SK-N-SH (cell line): ENCODE measurements at regions not wholly inside any gene's neighbourhood (a gene's known extent, or its start where the extent isn't known, plus 50 kb on each side); places are given as distances from the start of the nearest gene placed in this dataset.

ENCODE experiments used
- CTCF ChIA-PET: fragments of 300-600, 350-600 bp; formaldehyde crosslinking; extraction: SDS; loops from one replicate; lab custom pipeline; 2021; lab: Yijun Ruan, JAX
- POLR2A ChIA-PET: fragments of 350-600 bp; sonication (Branson Sonifier 250); formaldehyde crosslinking; extraction: SDS; loops from one replicate; lab custom pipeline; 2020; ENCODE audit warnings: antibody characterized with exemption, inconsistent platforms; lab: Yijun Ruan, JAX
- DNase-seq: peaks from one replicate; pipeline ENCODE4 v3.0.0; 2012
- H2AFZ ChIP-seq: fragments of 200-600 bp; sonication (generic); 2 replicates; pipeline ENCODE4 v1.8.1; 2016; ENCODE audit warnings: antibody characterized with exemption, mild to moderate bottlenecking, low read depth
- H3F3A ChIP-seq: fragments of 200-600 bp; sonication (generic); replicated peaks from 2 replicates; pipeline ENCODE3; 2016; ENCODE audit warnings: antibody characterized with exemption, mild to moderate bottlenecking; ENCODE audit not compliant: insufficient read depth
- H3K27ac ChIP-seq, 2 experiments: fragments of 200-500 bp in 1 of 2; fragments of 200-600 bp in 1 of 2; sonication (Bioruptor generic) in 1 of 2; sonication (generic), shearing (Covaris generic) in 1 of 2; 2 replicates each; pipeline versions ENCODE4 v1.5.1 to v1.6.1; 2014 to 2016; ENCODE audit warnings: low read depth in 2 of 2, inconsistent platforms in 1 of 2, low read length in 1 of 2, mild to moderate bottlenecking in 1 of 2, mixed read lengths in 1 of 2
- H3K27me3 ChIP-seq: fragments of 200-600 bp; sonication (generic), shearing (Covaris generic); 2 replicates; pipeline ENCODE4 v1.6.1; 2016; ENCODE audit warnings: mixed run types; ENCODE audit not compliant: insufficient read depth
- H3K36me3 ChIP-seq, 2 experiments: fragments of 200-500 bp in 1 of 2; fragments of 200-600 bp in 1 of 2; sonication (Bioruptor generic) in 1 of 2; sonication (generic) in 1 of 2; replicated peaks in 1 of 2; 2 replicates each; pipeline versions ENCODE3 to v1.5.1; 2014 to 2016; ENCODE audit warnings: low read length in 1 of 2, mild to moderate bottlenecking in 1 of 2; ENCODE audit not compliant: insufficient read depth in 2 of 2, control insufficient read depth in 1 of 2
- H3K4me1 ChIP-seq, 2 experiments: fragments of 200-500 bp in 1 of 2; fragments of 200-600 bp in 1 of 2; sonication (Bioruptor generic) in 1 of 2; sonication (generic), shearing (Covaris generic) in 1 of 2; 2 replicates each; pipeline versions ENCODE4 v1.5.1 to v1.6.1; 2014 to 2016; ENCODE audit warnings: low read depth in 1 of 2, low read length in 1 of 2, mixed run types in 1 of 2; ENCODE audit not compliant: insufficient read depth in 2 of 2, control insufficient read depth in 1 of 2
- H3K4me2 ChIP-seq: fragments of 200-600 bp; sonication (generic), shearing (Covaris generic); 2 replicates; pipeline ENCODE4 v1.6.1; 2017; ENCODE audit warnings: mixed run types
- H3K4me3 ChIP-seq, 2 experiments: fragments of 200-500 bp in 1 of 2; fragments of 200-600 bp in 1 of 2; sonication (Bioruptor generic) in 1 of 2; sonication (generic), shearing (Covaris generic) in 1 of 2; 2 replicates each; pipeline versions ENCODE4 v1.5.1 to v1.8.1; 2014 to 2016; ENCODE audit warnings: low read depth in 2 of 2, inconsistent platforms in 1 of 2, low read length in 1 of 2, mild to moderate bottlenecking in 1 of 2, mixed read lengths in 1 of 2, moderate library complexity in 1 of 2
- H3K79me2 ChIP-seq: fragments of 200-600 bp; sonication (generic); 2 replicates; pipeline ENCODE4 v1.8.1; 2017; ENCODE audit warnings: mild to moderate bottlenecking; ENCODE audit not compliant: insufficient read depth
- H3K9ac ChIP-seq: fragments of 200-600 bp; sonication (generic); 2 replicates; pipeline ENCODE4 v1.6.1; 2017; ENCODE audit warnings: mixed run types
- H3K9me2 ChIP-seq: fragments of 200-600 bp; sonication (generic); 2 replicates; pipeline ENCODE4 v1.6.1; 2017; ENCODE audit warnings: mixed run types
- H3K9me3 ChIP-seq: fragments of 200-600 bp; sonication (generic); 2 replicates; pipeline ENCODE4 v1.6.1; 2017; ENCODE audit warnings: mixed run types, mild to moderate bottlenecking, moderate library complexity
- H4K20me1 ChIP-seq: fragments of 200-600 bp; sonication (generic); 2 replicates; pipeline ENCODE4 v1.6.1; 2017; ENCODE audit warnings: mild to moderate bottlenecking, mixed run types; ENCODE audit not compliant: insufficient read depth
- EP300 ChIP-seq, 2 experiments: IDR thresholded peaks; 2 replicates each; pipeline versions ENCODE4 v1.4.0 to v1.6.1; 2012; ENCODE audit warnings: borderline replicate concordance in 1 of 2, low read depth in 1 of 2, low read length in 1 of 2
- FOSL2 ChIP-seq: IDR thresholded peaks from 2 replicates; pipeline ENCODE4 v1.4.0; 2012; ENCODE audit warnings: low read depth, mild to moderate bottlenecking, moderate library complexity, borderline replicate concordance
- FOXJ3 ChIP-seq: sonication (generic); formaldehyde crosslinking; IDR thresholded peaks from 2 replicates; pipeline ENCODE4 v1.5.1; 2020; ENCODE audit warnings: mild to moderate bottlenecking, missing genetic modification reagents
- GABPA ChIP-seq: IDR thresholded peaks from 2 replicates; pipeline ENCODE4 v1.4.0; 2012; ENCODE audit warnings: low read depth, mild to moderate bottlenecking
- GATA2 ChIP-seq: sonication (generic); formaldehyde crosslinking; IDR thresholded peaks from 2 replicates; pipeline ENCODE4 v1.5.0; 2020; ENCODE audit warnings: mild to moderate bottlenecking, missing genetic modification reagents
- NFIC ChIP-seq: IDR thresholded peaks from 2 replicates; pipeline ENCODE4 v1.4.0; 2012; ENCODE audit warnings: borderline replicate concordance
- RAD21 ChIP-seq: IDR thresholded peaks from 2 replicates; pipeline ENCODE4 v1.6.1; 2012; ENCODE audit warnings: mild to moderate bottlenecking, low read length
- TAF1 ChIP-seq: IDR thresholded peaks from 2 replicates; pipeline ENCODE4 v1.6.1; 2012; ENCODE audit warnings: low read depth, mild to moderate bottlenecking, low read length, moderate library complexity, borderline replicate concordance
- TEAD4 ChIP-seq: IDR thresholded peaks from 2 replicates; pipeline ENCODE4 v1.4.0; 2012; ENCODE audit warnings: mild to moderate bottlenecking, borderline replicate concordance; ENCODE audit not compliant: insufficient read depth
- WGBS: methylation state at CpG from one replicate; pipeline ENCODE4 v1.1.6; 2017; ENCODE audit warnings: low lambda C conversion rate; 5-methylcytosine and 5-hydroxymethylcytosine counted together
- TF ChIP-seq, protein P1 (sequence below): IDR thresholded peaks from 2 replicates; pipeline ENCODE4; 2012
- TF ChIP-seq, protein P2 (sequence below): IDR thresholded peaks from 2 replicates; pipeline ENCODE4 v1.6.1; 2012; ENCODE audit warnings: mild to moderate bottlenecking, low read depth, low read length, moderate library complexity

DNA sequence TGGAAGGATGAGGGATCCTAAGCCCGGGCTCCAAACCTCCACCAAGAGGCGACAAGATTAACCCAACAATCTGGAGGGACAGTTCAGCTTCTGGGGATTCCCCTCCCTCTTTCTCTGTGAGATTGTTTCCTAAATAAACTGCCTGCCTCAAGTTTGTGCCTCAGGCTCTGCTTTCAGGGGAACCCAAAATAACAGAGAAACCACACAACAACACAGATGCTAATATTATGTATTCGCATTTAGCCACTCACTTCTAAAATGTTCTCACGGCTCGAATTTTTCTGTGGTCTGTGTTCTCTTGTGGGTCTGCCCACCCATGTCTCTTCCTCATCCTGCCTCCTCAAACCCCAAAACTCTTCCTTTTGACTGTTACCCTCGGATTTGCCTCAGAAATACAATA, 1381.1 kb upstream of the SLC10A2 start:
- no peak overlapping the region for H2AFZ ChIP-seq

DNA sequence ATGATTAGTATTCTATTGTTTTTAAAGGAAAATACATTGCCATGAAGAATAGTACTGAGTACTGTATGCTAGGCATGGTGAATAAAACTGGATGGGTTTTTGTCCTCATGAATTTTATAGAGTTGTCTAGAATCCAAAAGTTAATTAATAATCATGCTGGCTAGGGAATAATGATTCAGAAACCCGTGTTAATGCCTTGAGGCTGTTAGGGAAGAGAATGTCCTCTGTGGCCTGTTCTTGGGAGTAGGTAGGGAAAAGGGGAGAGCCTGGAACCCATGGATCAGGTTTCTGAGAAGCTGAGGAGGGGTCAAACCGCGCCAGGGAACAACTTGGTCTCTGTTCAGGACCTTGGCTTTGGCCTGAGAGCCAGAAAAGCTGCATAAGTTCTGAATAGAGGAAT, 1376.3 kb upstream of the SLC10A2 start:
- Histone ChIP-seq H2AFZ (no peak overlapping the region), H4K20me1 (no peaks in the 10 kb centered on the region), H3K4me3 (no peak overlapping the region)
- TF ChIP-seq FOXJ3 (CRISPR knock-in tag), result no peak
- no peak for TF ChIP-seq FOSL2
- TF ChIP-seq, all 33 proteins: peak for 0
- H3K36me3 ChIP-seq, result no peaks in the 10 kb centered on the region
- no peaks in the 10 kb centered on the region for H3F3A ChIP-seq
- POLR2A ChIA-PET, result no interaction called here
- no peak overlapping the region for H3K4me2 ChIP-seq
- no peaks in the 10 kb centered on the region for H3K9me2 ChIP-seq
- H3K27me3 ChIP-seq, result no peaks in the 10 kb centered on the region
- H3K9ac ChIP-seq, result no peak overlapping the region
- H3K27ac ChIP-seq, result no peak overlapping the region
- H3K9me3 ChIP-seq, result 0 out of 2 replicates have a peak, but pooled peaks cover 7% of the 10 kb centered on the region
- DNase-seq, result no peak
- no peaks in the 10 kb centered on the region for H3K79me2 ChIP-seq
- H3K4me1 ChIP-seq, result no peaks in the 10 kb centered on the region
- 23% methylated on average over 3 of the region's 3 CpGs for WGBS
- CTCF ChIA-PET, result no interaction called here

More for the DNA sequence above, 1381.1 kb upstream of the SLC10A2 start:
- no peaks in the 10 kb centered on the region for H3K27me3 ChIP-seq
- no peaks in the 10 kb centered on the region for H3K36me3 ChIP-seq
- H3K9me2 ChIP-seq, result no peaks in the 10 kb centered on the region
- no peak overlapping the region for H3K9ac ChIP-seq
- no peak for DNase-seq
- H3F3A ChIP-seq, result no peaks in the 10 kb centered on the region
- no peak overlapping the region for H3K27ac ChIP-seq
- H3K9me3 ChIP-seq, result no peaks in the 10 kb centered on the region
- ChIA-PET CTCF (no interaction called here), POLR2A (no interaction called here)
- H3K4me1 ChIP-seq, result no peaks in the 10 kb centered on the region
- no peak for TF ChIP-seq NFIC
- TF ChIP-seq RAD21, result no peak
- TF ChIP-seq EP300 (IDR thresholded peaks at IDR 0.05; ENCODE audit: borderline replicate concordance in 1 of 2, low read depth in 1 of 2, low read length in 1 of 2), result no peak
- TF ChIP-seq GABPA, result no peak
- TF ChIP-seq TAF1, result no peak
- no peak for TF ChIP-seq TEAD4
- no peaks in the 10 kb centered on the region for H3K79me2 ChIP-seq
- no peak overlapping the region for H3K4me3 ChIP-seq
- no peak overlapping the region for H3K4me2 ChIP-seq
- 48% methylated on average over 5 of the region's 6 CpGs for WGBS
- no peaks in the 10 kb centered on the region for H4K20me1 ChIP-seq

DNA sequence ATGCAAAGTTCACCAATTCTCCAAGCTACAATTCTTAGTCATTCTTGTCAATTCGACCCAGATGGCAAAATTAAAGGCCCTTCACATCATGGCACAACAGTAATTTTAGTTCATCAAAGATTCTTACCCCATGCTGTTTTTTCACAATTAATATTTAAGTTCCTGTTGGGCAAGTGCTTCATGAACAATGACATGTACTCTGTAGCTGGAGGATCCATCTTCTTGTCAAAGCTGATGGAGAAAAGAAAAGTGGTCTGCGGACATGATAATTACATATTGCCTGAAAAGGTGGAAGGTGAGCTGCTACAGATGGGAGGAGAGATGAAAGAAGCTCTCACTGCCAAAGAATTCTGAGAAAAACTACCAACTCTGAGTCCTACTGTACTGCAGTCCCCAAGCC, 1370.3 kb upstream of the SLC10A2 start:
- ChIA-PET POLR2A (no interaction called here), CTCF (interaction anchor here (0.7 kb wide), 1 partner anchor 19 kb away, joined by 3 read pairs; no protein-coding TSS in a partner anchor)
- Histone ChIP-seq H3K27ac (no peak overlapping the region), H3K9ac (no peak overlapping the region), H3K9me3 (0 out of 2 replicates have a peak, but pooled peaks cover 7% of the 10 kb centered on the region), H3K9me2 (no peaks in the 10 kb centered on the region), H3K79me2 (no peaks in the 10 kb centered on the region), H3K4me1 (no peaks in the 10 kb centered on the region; a peak in 2 of 4 replicates), H3K4me2 (no peak overlapping the region), H3K36me3 (no peaks in the 10 kb centered on the region), H3K4me3 (no peak overlapping the region), H3K27me3 (no peaks in the 10 kb centered on the region), H2AFZ (no peak overlapping the region)
- no peak for DNase-seq
- TF ChIP-seq GATA2 (CRISPR knock-in tag) (no peak), FOXJ3 (CRISPR knock-in tag) (no peak)
- TF ChIP-seq, protein P1, sequence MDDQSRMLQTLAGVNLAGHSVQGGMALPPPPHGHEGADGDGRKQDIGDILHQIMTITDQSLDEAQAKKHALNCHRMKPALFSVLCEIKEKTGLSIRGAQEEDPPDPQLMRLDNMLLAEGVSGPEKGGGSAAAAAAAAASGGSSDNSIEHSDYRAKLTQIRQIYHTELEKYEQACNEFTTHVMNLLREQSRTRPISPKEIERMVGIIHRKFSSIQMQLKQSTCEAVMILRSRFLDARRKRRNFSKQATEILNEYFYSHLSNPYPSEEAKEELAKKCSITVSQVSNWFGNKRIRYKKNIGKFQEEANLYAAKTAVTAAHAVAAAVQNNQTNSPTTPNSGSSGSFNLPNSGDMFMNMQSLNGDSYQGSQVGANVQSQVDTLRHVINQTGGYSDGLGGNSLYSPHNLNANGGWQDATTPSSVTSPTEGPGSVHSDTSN, result no peak
- TF ChIP-seq, protein P2, sequence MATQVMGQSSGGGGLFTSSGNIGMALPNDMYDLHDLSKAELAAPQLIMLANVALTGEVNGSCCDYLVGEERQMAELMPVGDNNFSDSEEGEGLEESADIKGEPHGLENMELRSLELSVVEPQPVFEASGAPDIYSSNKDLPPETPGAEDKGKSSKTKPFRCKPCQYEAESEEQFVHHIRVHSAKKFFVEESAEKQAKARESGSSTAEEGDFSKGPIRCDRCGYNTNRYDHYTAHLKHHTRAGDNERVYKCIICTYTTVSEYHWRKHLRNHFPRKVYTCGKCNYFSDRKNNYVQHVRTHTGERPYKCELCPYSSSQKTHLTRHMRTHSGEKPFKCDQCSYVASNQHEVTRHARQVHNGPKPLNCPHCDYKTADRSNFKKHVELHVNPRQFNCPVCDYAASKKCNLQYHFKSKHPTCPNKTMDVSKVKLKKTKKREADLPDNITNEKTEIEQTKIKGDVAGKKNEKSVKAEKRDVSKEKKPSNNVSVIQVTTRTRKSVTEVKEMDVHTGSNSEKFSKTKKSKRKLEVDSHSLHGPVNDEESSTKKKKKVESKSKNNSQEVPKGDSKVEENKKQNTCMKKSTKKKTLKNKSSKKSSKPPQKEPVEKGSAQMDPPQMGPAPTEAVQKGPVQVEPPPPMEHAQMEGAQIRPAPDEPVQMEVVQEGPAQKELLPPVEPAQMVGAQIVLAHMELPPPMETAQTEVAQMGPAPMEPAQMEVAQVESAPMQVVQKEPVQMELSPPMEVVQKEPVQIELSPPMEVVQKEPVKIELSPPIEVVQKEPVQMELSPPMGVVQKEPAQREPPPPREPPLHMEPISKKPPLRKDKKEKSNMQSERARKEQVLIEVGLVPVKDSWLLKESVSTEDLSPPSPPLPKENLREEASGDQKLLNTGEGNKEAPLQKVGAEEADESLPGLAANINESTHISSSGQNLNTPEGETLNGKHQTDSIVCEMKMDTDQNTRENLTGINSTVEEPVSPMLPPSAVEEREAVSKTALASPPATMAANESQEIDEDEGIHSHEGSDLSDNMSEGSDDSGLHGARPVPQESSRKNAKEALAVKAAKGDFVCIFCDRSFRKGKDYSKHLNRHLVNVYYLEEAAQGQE, result no peak
- TF ChIP-seq, all 33 proteins: peak for 0
- H3F3A ChIP-seq, result no peaks in the 10 kb centered on the region
- 21% methylated on average over 2 of the region's 2 CpGs for WGBS
- no peaks in the 10 kb centered on the region for H4K20me1 ChIP-seq
